ENCODE measurements at regions not wholly inside any gene's neighbourhood (a gene's known extent, or its start where the extent isn't known, plus 50 kb on each side); places are given as distances from the start of the nearest gene placed in this dataset.

GRCh38 chr5:156128026-156128425 is 198.9 kb upstream of the SGCD start:
- ChIA-PET CTCF (no interaction called here), POLR2A (ENCODE audit: unreplicated experiment) (interaction anchor here (0.6 kb wide), 1 partner anchor 433 kb away, joined by 4 read pairs; no protein-coding TSS in a partner anchor)
- H3K36me3 ChIP-seq (ENCODE audit: control insufficient read depth, insufficient read depth, low read length), result no peaks in the 10 kb centered on the region
- no peak overlapping the region for H3K4me2 ChIP-seq (ENCODE audit: low read depth, low read length)
- peak; percentile 29; the same call in 1 of the 2 replicates for TF ChIP-seq CEBPB (IDR thresholded peaks at IDR 0.05; ENCODE audit: low read depth, low read length)
- no peak for TF ChIP-seq CTCF (conservative IDR thresholded peaks at IDR 0.05; ENCODE audit: low read depth, low read length)
- H3K56ac ChIP-seq (ENCODE audit: extremely low read depth, insufficient read depth, low read length), result no peak overlapping the region
- H3K4me1 ChIP-seq (ENCODE audit: control insufficient read depth, insufficient read depth, low read length), result peaks cover 2% of the 10 kb centered on the region; the same call in 1 of the 2 replicates
- no peak overlapping the region for H2AK5ac ChIP-seq (ENCODE audit: low read depth, low read length)
- H2BK5ac ChIP-seq (ENCODE audit: low read depth, low read length, poor library complexity, severe bottlenecking), result no peak overlapping the region
- no peak overlapping the region for H3K27ac ChIP-seq (ENCODE audit: insufficient read depth, low read length)
- DNase-seq (no peak), ATAC-seq (ENCODE audit: low read depth) (no peak)
- H4K91ac ChIP-seq (ENCODE audit: insufficient read depth, low read depth, low read length), result no peak overlapping the region
- no peak overlapping the region for H2BK120ac ChIP-seq (ENCODE audit: low read depth, low read length)
- dilution Hi-C loops (cut with HindIII; ENCODE audit: low sequenced_read_pairs, unreplicated experiment) (no loop called here), intact Hi-C loops (cut with micrococcal nuclease) (no loop called here), in situ Hi-C loops (cut with MboI; ENCODE audit: low sequenced_read_pairs) (no loop called here)
- no peak overlapping the region for H2AK9ac ChIP-seq (replicated peaks; ENCODE audit: low read depth, low read length, poor library complexity)
- no peak overlapping the region for H3K4ac ChIP-seq (ENCODE audit: low read depth, low read length)
- H3K18ac ChIP-seq (ENCODE audit: low read depth, low read length), result no peak overlapping the region
- no peaks in the 10 kb centered on the region for H3K9me1 ChIP-seq (ENCODE audit: insufficient read depth, low read length)
- no peaks in the 10 kb centered on the region for H3K27me3 ChIP-seq (ENCODE audit: control insufficient read depth, insufficient read depth, low read length)
- H2BK20ac ChIP-seq (ENCODE audit: low read depth, low read length), result no peak overlapping the region
- no peak overlapping the region for H3K9ac ChIP-seq (ENCODE audit: low read depth, low read length)
- no peak overlapping the region for H3K23ac ChIP-seq (ENCODE audit: low read depth, low read length)
- no TSS peak for BruUV-seq (replicated peaks)
- H2BK15ac ChIP-seq (ENCODE audit: low read depth, low read length), result no peak overlapping the region
- no peaks in the 10 kb centered on the region for H3K9me3 ChIP-seq (ENCODE audit: control insufficient read depth, insufficient read depth, low read length)
- no peak overlapping the region for H4K5ac ChIP-seq (ENCODE audit: low read depth, low read length)
- H3K14ac ChIP-seq (replicated peaks; ENCODE audit: low read depth, low read length), result no peak overlapping the region
- WGBS, 2 experiments (ENCODE audit: extremely low coverage in 2 of 2, insufficient read length in 1 of 2), result no CpG with 5 or more reads among the region's 2 CpGs
- no peak overlapping the region for H4K8ac ChIP-seq (ENCODE audit: low read depth in 2 of 2, low read length in 2 of 2)
- H2AFZ ChIP-seq (replicated peaks; ENCODE audit: low read length, poor library complexity), result no peak overlapping the region
- no peaks in the 10 kb centered on the region for H3K79me1 ChIP-seq (ENCODE audit: low read depth in 1 of 2, low read length in 2 of 2)
- H4K20me1 ChIP-seq (ENCODE audit: insufficient read depth, low read length), result no peaks in the 10 kb centered on the region
- H3K4me3 ChIP-seq (ENCODE audit: insufficient read depth, low read depth, low read length), result no peak overlapping the region
